ENCODE measurements at regions not wholly inside any gene's neighbourhood (a gene's known extent, or its start where the extent isn't known, plus 50 kb on each side); places are given as distances from the start of the nearest gene placed in this dataset.

- no peaks in the 10 kb centered on the region for H3K27me3 ChIP-seq (ENCODE audit: control insufficient read depth, insufficient read depth, low read length)
- DNase-seq (peak in 1 of 2 donors; percentile 26), ATAC-seq (peak; percentile 55 to 93 (median 89))
- no peak overlapping the region for H3K4me3 ChIP-seq (ENCODE audit: low read length)
- peaks cover 11% of the 10 kb centered on the region for H3K36me3 Mint-ChIP-seq
- no peak overlapping the region for H3K4me3 Mint-ChIP-seq
- no peaks in the 10 kb centered on the region for H3K27me3 Mint-ChIP-seq (ENCODE audit: low read depth in 2 of 2)
- WGBS (ENCODE audit: insufficient coverage): no CpG with 5 or more reads among the region's 2 CpGs
- H3K4me1 ChIP-seq (ENCODE audit: control insufficient read depth, insufficient read depth, low read length): no peaks in the 10 kb centered on the region
- peak overlapping the region; percentile 24 to 29 for H3K27ac Mint-ChIP-seq
- intact Hi-C loops (cut with micrococcal nuclease): no loop called here
- peak overlapping the region; percentile 39 for H3K27ac ChIP-seq (ENCODE audit: low read length)
- H3K9me3 ChIP-seq (ENCODE audit: control insufficient read depth, insufficient read depth, low read length): peaks cover 13% of the 10 kb centered on the region
- H3K9me3 Mint-ChIP-seq: peaks cover 10 to 15% of the 10 kb centered on the region in 2 donors
- H3K36me3 ChIP-seq (ENCODE audit: control insufficient read depth, insufficient read depth, low read length): no peaks in the 10 kb centered on the region
- H3K4me1 Mint-ChIP-seq: no peaks in the 10 kb centered on the region
- no peak for TF ChIP-seq CTCF (IDR thresholded peaks at IDR 0.05)
Observed at GRCh38 chr5:99258819-99259218, 330.0 kb upstream of the CHD1 start.

GRCh38 chr5:99248066-99248465 lies 319.3 kb upstream of the CHD1 start:
- Histone ChIP-seq H3K9me3 (ENCODE audit: control insufficient read depth, insufficient read depth, low read length) (no peaks in the 10 kb centered on the region), H3K27me3 (ENCODE audit: control insufficient read depth, insufficient read depth, low read length) (no peaks in the 10 kb centered on the region), H3K4me3 (ENCODE audit: low read length) (no peak overlapping the region), H3K4me1 (ENCODE audit: control insufficient read depth, insufficient read depth, low read length) (no peaks in the 10 kb centered on the region), H3K36me3 (ENCODE audit: control insufficient read depth, insufficient read depth, low read length) (no peaks in the 10 kb centered on the region), H3K27ac (ENCODE audit: low read length) (no peak overlapping the region)
- TF ChIP-seq CTCF (IDR thresholded peaks at IDR 0.05): no peak
- no peaks in the 10 kb centered on the region for H3K36me3 Mint-ChIP-seq
- no CpG with 5 or more reads among the region's 2 CpGs for WGBS (ENCODE audit: insufficient coverage)
- no peak for ATAC-seq
- peaks cover 6 to 7% of the 10 kb centered on the region in 2 donors for H3K9me3 Mint-ChIP-seq
- no peak overlapping the region for H3K4me3 Mint-ChIP-seq
- peak overlapping the region in 1 of 2 donors; percentile 43 for H3K27ac Mint-ChIP-seq
- peaks cover 0 to 6% of the 10 kb centered on the region in 2 donors for H3K4me1 Mint-ChIP-seq
- DNase-seq: no peak
- intact Hi-C loops (cut with micrococcal nuclease): no loop called here
- no peaks in the 10 kb centered on the region for H3K27me3 Mint-ChIP-seq (ENCODE audit: low read depth in 2 of 2)

- Histone ChIP-seq H3K4me3 (ENCODE audit: low read length) (no peak overlapping the region), H3K4me1 (ENCODE audit: control insufficient read depth, insufficient read depth, low read length) (no peaks in the 10 kb centered on the region), H3K9me3 (ENCODE audit: control insufficient read depth, insufficient read depth, low read length) (no peaks in the 10 kb centered on the region), H3K36me3 (ENCODE audit: control insufficient read depth, insufficient read depth, low read length) (no peaks in the 10 kb centered on the region), H3K27me3 (ENCODE audit: control insufficient read depth, insufficient read depth, low read length) (no peaks in the 10 kb centered on the region), H3K27ac (ENCODE audit: low read length) (no peak overlapping the region)
- Mint-ChIP-seq H3K9me3 (peaks cover 5 to 7% of the 10 kb centered on the region in 2 donors), H3K36me3 (no peaks in the 10 kb centered on the region), H3K4me1 (peaks cover 0 to 6% of the 10 kb centered on the region in 2 donors), H3K27ac (no peak overlapping the region), H3K27me3 (ENCODE audit: low read depth in 2 of 2) (no peaks in the 10 kb centered on the region), H3K4me3 (no peak overlapping the region)
- ATAC-seq (no peak), DNase-seq (no peak)
- no peak for TF ChIP-seq CTCF (IDR thresholded peaks at IDR 0.05)
- intact Hi-C loops (cut with micrococcal nuclease): no loop called here
- WGBS (ENCODE audit: insufficient coverage): 76% methylated on average over 4 of the region's 4 CpGs
Observed at GRCh38 chr5:99247346-99247745, 318.5 kb upstream of the CHD1 start.

GRCh38 chr5:99243111-99243510 lies 314.3 kb upstream of the CHD1 start:
- no peak overlapping the region for H3K27ac Mint-ChIP-seq
- H3K36me3 ChIP-seq (ENCODE audit: control insufficient read depth, insufficient read depth, low read length): no peaks in the 10 kb centered on the region
- H3K36me3 Mint-ChIP-seq: no peaks in the 10 kb centered on the region
- H3K4me3 Mint-ChIP-seq: no peak overlapping the region
- intact Hi-C loops (cut with micrococcal nuclease): no loop called here
- no peaks in the 10 kb centered on the region for H3K9me3 ChIP-seq (ENCODE audit: control insufficient read depth, insufficient read depth, low read length)
- peaks cover 0 to 2% of the 10 kb centered on the region in 2 donors for H3K27me3 Mint-ChIP-seq (ENCODE audit: low read depth in 2 of 2)
- no peaks in the 10 kb centered on the region for H3K27me3 ChIP-seq (ENCODE audit: control insufficient read depth, insufficient read depth, low read length)
- ATAC-seq (no peak), DNase-seq (no peak)
- H3K4me3 ChIP-seq (ENCODE audit: low read length): no peak overlapping the region
- WGBS (ENCODE audit: insufficient coverage): 10% methylated on average over 1 of the region's 1 CpG
- no peaks in the 10 kb centered on the region for H3K4me1 ChIP-seq (ENCODE audit: control insufficient read depth, insufficient read depth, low read length)
- peaks cover 9 to 11% of the 10 kb centered on the region in 2 donors for H3K9me3 Mint-ChIP-seq
- TF ChIP-seq CTCF (IDR thresholded peaks at IDR 0.05): no peak
- H3K4me1 Mint-ChIP-seq: peaks cover 0 to 4% of the 10 kb centered on the region in 2 donors
- H3K27ac ChIP-seq (ENCODE audit: low read length): no peak overlapping the region
